ENCODE measurements at regions not wholly inside any gene's neighbourhood (a gene's known extent, or its start where the extent isn't known, plus 50 kb on each side); places are given as distances from the start of the nearest gene placed in this dataset.

DNA sequence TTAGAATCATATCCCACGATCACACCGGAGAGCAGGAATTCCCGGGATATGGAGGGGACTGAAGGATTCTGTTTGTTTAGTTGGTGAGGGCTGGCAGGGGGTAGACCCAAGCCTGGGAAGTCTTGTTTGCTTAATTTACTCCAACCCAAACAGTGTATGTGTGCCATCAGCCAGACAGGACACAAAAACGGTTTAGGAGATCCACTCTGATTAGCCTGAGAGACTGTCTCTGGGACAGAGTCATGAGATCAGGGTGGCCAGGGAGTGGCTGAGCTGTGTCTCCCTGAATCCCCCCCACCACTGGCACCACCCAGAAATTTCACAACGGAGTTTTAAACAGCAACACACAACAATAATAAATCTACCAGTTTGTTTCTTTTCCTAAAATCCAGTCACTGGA, 127.0 kb downstream of the RBFOX3 start:
- intact Hi-C loops (cut with micrococcal nuclease) = no loop called here
- no peak for ATAC-seq

DNA sequence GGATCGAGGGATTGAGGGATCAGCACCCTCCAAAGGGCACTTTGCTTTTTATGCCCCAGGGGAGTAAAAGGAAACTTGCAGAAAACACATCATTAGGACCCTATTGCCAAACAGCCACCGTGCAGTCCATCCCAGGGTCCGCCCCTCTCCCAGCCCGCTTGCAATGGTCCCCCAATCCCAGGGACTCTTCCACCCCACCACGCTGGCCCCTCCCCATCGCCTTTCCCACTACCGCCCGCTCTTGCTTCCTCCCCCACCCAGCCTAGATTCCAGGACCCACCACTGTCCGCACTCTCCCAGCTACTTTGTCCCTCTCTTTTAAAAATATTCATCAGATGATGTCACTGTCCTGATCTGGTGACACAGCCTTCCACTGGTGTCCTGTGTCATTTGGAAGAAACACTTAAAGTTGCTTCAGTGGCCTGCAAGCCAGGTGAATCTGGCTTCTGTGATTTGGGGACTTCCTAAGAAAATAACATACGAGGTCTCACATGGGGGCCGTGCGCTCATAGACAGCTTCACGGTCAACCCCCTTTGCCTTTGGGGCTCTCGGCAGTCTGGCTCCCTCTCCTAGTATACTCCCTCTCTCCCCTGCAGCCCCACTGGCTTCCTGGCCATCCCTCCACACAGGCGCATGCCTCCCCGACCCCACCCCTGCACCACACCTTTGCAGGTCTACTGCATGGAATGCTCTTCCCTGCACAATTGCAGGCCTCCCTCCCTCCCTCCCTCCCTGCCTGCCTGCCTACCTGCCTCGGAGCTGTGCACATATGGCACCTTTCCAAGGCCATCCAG, 127.9 kb downstream of the RBFOX3 start:
- intact Hi-C loops (cut with micrococcal nuclease) = no loop called here
- DNase-seq = no peak
- ATAC-seq = no peak

More for the DNA sequence above, 127.0 kb downstream of the RBFOX3 start:
- no peak for DNase-seq

DNA sequence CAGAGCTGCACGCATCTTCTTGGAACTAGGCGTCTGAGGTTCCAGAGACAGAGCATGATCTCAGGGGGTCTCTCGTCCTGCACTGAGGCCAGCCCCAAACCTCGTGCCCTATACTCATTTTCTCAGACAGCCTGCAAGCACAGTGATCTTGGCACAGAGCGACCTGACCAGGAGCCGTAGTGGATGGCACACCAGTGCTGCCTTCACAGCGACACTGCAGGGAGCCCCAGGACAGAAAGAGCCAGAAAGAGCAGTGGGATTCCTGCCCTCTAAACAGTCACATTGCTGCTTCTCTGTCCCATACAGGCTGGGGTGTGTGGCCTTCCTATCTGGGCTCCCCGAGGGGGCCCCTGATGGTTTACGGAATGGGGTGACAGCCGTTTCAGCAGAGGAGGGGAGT, 131.0 kb downstream of the RBFOX3 start:
- ATAC-seq = no peak
- intact Hi-C loops (cut with micrococcal nuclease) = no loop called here

GRCh38 chr17:79478841-79479240, 132.0 kb downstream of the RBFOX3 start:
- DNase-seq (no peak), ATAC-seq (no peak)
- intact Hi-C loops (cut with micrococcal nuclease) = no loop called here

More for the DNA sequence above, 131.0 kb downstream of the RBFOX3 start:
- DNase-seq = no peak

GRCh38 chr17:79478051-79478461, 132.8 kb downstream of the RBFOX3 start:
- intact Hi-C loops (cut with micrococcal nuclease) = no loop called here
- DNase-seq (no peak), ATAC-seq (no peak)

GRCh38 chr17:79476074-79476652, 134.7 kb downstream of the RBFOX3 start:
- DNase-seq (no peak), ATAC-seq (no peak)
- intact Hi-C loops (cut with micrococcal nuclease) = no loop called here

DNA sequence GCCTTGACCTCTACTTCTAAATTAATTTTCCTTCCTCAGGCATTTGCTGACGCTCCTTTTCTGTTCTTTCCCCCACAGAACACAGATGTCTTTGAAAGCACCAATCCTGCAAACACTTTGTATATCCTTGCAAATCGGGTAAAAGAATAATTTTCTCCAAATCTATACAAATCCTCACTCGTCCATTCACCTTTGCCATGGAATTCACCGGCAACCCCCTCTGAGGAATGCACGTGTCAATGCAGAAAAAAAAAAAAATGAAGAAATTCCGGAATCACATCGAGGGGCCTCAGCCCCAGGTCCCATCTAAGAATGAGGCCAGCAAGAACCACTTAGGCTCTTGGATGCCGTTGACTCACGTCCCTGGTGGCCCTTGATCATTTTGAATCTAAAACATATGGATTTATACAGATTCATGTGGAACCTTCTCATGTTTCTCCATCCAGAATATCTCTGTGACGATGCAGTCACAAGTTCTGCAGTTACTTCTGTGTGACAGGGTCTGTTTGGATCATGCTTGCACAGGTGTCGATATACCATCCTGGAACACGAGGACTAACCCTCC, 136.9 kb downstream of the RBFOX3 start:
- intact Hi-C loops (cut with micrococcal nuclease) = no loop called here
- no peak for ATAC-seq

DNA sequence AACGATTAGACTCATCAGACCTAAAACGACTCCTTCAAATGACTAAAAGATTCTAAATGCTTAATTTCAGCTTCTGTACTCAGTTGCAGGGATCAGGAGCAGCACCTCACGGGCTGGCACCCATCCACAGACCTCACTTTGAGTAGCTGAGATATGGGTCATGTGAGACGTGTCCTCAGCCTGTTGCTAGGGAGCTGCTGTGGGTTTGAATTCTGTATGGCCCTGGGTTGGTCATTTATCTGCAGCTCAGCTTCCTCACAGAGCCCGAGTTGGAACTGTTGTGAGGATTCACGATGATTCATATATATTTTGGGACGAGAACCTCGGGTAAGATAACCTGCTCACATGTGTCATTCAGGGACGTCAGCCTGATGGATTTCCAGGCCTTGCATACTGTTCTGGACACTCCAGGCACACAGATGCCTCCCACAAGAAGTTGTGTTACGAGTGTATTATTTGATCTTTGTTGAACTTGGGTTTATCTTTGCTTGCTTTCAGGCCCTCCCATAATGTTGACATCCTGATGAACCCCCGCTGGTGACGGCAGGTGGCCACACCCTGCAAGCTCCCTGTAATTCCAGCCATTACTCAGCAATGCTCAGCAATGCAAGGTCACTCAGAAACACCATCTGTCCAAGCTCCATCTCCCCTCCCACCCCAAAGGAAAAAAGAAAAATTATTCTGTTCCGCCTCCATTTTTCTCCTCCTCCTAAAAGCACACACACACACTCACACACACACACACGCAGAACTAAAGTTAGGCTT, 137.6 kb downstream of the RBFOX3 start:
- DNase-seq (no peak), ATAC-seq (no peak)
- intact Hi-C loops (cut with micrococcal nuclease) = no loop called here

More for the DNA sequence above, 136.9 kb downstream of the RBFOX3 start:
- DNase-seq = no peak

GRCh38 chr17:79470754-79471153, 140.1 kb downstream of the RBFOX3 start:
- ATAC-seq (no peak), DNase-seq (no peak)
- intact Hi-C loops (cut with micrococcal nuclease) = no loop called here

- DNase-seq = no peak
- ATAC-seq = no peak
- intact Hi-C loops (cut with micrococcal nuclease) = no loop called here
These were observed 141.2 kb downstream of the RBFOX3 start for GRCh38 chr17:79469646-79470045.

GRCh38 chr17:79468183-79468944, 142.5 kb downstream of the RBFOX3 start:
- DNase-seq (no peak), ATAC-seq (no peak)
- intact Hi-C loops (cut with micrococcal nuclease) = no loop called here

- ATAC-seq = no peak
These were observed 144.1 kb downstream of the RBFOX3 start for GRCh38 chr17:79466562-79467350.

GRCh38 chr17:79465681-79466025, 145.2 kb downstream of the RBFOX3 start:
- intact Hi-C loops (cut with micrococcal nuclease) = no loop called here
- DNase-seq (no peak), ATAC-seq (no peak)

More at GRCh38 chr17:79466562-79467350, 144.1 kb downstream of the RBFOX3 start:
- intact Hi-C loops (cut with micrococcal nuclease) = no loop called here
- DNase-seq = no peak

DNA sequence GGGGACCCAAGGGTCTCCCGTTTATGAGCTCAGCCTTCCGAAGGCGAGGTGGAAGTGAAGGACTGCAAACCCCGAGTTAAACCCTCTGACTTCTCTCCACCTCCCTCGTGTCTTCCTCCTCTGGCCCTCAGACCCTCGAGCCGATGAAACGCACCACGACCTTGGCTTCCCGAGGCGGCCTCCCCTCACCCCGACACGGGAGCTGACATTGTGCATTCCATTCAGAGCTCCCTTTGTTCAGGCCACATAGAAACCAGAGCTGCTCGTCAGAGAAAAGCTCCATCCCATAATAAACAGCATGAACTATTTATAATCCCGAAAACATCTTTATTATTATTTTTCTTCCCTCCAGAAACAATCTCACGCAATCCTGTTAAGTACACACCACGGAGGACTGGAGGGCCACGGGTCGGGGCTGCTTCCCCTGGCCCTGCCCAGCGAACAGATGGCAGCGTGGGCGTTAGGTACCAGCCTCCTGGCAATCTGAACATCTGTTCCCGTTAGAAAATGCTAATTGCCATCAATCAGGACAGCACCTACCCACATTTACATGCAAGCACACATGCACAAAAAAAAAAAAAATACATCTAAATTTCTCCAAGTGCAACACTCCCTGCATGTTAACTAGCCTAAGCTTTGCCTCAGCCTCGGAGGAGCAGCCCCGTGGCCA, 145.7 kb downstream of the RBFOX3 start:
- no peak for ATAC-seq
- no peak for DNase-seq
- intact Hi-C loops (cut with micrococcal nuclease) = no loop called here

DNA sequence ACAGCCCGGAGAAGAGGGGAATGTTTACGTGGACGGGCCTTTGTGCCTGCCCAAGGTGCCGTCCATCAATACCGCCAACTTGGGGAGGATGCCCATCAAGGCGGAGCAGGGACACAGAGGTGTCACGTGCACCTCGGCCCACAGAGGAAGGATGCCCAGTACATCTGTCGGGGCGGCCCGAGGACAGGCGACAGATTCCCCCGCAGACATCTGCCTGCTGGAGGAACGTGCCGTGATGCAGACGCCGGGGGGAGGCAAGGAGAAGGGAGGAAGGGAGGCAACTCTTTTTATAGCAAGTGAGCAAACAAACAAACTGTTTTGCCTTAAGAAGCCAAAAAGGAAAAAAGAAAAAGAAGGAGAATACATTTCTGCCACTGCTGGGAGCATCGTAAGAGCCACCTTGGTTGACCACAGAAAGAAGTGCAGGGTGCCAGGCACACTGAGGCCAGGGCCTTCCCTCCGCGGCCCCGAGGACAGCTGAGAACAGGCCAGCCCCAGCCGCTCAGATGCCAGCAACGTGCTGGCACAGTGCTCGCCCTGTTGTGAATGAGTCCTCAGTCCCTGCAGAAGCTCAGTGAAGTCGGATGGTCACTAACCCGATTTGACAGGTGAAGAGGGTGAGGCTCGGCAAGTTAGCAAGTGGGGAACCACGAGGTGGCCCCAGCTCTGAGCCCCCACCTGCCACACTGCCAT, 146.4 kb downstream of the RBFOX3 start:
- intact Hi-C loops (cut with micrococcal nuclease) = no loop called here
- ATAC-seq (no peak), DNase-seq (no peak)

GRCh38 chr17:79463421-79464317, 147.2 kb downstream of the RBFOX3 start:
- no peak for DNase-seq
- ATAC-seq = no peak
- intact Hi-C loops (cut with micrococcal nuclease) = no loop called here
